Endothelial cell (in vitro differentiated cells): ENCODE measurements at regions not wholly inside any gene's neighbourhood (a gene's known extent, or its start where the extent isn't known, plus 50 kb on each side); places are given as distances from the start of the nearest gene placed in this dataset.
"Not testable (repeated sequence)": the region's sequence is repeated elsewhere in the genome, so short reads cannot be mapped to it uniquely, and the experiment has no call there.

Experiments
- DNase-seq: peaks from one replicate; pipeline ENCODE4 v3.0.0; 2021; ENCODE audit warnings: low spot score
- H3K27ac Mint-ChIP-seq: one replicate; pipeline ENCODE4 v1.8.0; 2021; ENCODE audit warnings: mixed read lengths, inconsistent platforms; ENCODE audit not compliant: unreplicated experiment
- H3K27me3 Mint-ChIP-seq: one replicate; pipeline ENCODE4 v1.8.0; 2021; ENCODE audit warnings: mild to moderate bottlenecking, moderate library complexity, mixed read lengths, inconsistent platforms; ENCODE audit not compliant: unreplicated experiment
- H3K36me3 Mint-ChIP-seq: one replicate; pipeline ENCODE4 v1.8.0; 2021; ENCODE audit warnings: mild to moderate bottlenecking, low read depth, mixed read lengths, inconsistent platforms; ENCODE audit not compliant: unreplicated experiment
- H3K4me1 Mint-ChIP-seq: one replicate; pipeline ENCODE4 v1.8.0; 2021; ENCODE audit warnings: mild to moderate bottlenecking, mixed read lengths, inconsistent platforms; ENCODE audit not compliant: unreplicated experiment
- H3K4me3 Mint-ChIP-seq: one replicate; pipeline ENCODE4 v1.8.0; 2021; ENCODE audit warnings: mild to moderate bottlenecking, mixed read lengths, inconsistent platforms; ENCODE audit not compliant: unreplicated experiment
- H3K9me3 Mint-ChIP-seq: one replicate; pipeline ENCODE4 v1.8.0; 2021; ENCODE audit warnings: mixed read lengths, inconsistent platforms; ENCODE audit not compliant: unreplicated experiment
- CTCF ChIP-seq: fragments of 200-600 bp; sonication (generic); IDR thresholded peaks from one replicate; pipeline ENCODE4 v1.5.0; 2021; ENCODE audit warnings: antibody characterized with exemption; ENCODE audit not compliant: unreplicated experiment

DNA sequence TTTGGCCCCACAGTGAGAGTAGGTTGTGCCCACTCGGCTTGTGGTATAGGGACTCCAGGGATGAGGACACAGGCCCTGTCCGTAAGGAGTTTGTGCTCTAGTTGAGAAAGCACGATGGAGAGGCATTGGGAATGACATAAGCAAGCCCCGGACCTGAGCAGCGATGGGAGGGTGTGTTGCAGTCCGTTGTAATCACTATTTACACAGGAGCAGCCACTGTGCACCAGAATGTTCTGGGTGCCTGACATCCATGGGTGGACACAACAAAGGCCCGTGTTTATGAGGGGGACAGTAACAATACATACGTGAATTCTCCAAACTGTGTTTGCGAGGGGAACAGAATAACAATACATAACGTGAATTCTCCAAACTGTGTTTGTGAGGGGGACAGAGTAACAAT lies 86.8 kb downstream of the NPIPB11 start:
- TF ChIP-seq CTCF, result no peak
- H3K36me3 Mint-ChIP-seq, result no peaks in the 10 kb centered on the region
- no peak for DNase-seq

GRCh38 chr16:29318561-29318968 lies 87.9 kb downstream of the NPIPB11 start:
- H3K9me3 Mint-ChIP-seq, H3K27ac Mint-ChIP-seq, H3K36me3 Mint-ChIP-seq, H3K27me3 Mint-ChIP-seq, H3K4me3 Mint-ChIP-seq, DNase-seq: not testable (repeated sequence)
- H3K4me1 Mint-ChIP-seq, result peaks cover 16% of the 10 kb centered on the region

More for the DNA sequence above, 86.8 kb downstream of the NPIPB11 start:
- peaks cover 16% of the 10 kb centered on the region for H3K4me1 Mint-ChIP-seq
- H3K9me3 Mint-ChIP-seq, result no peaks in the 10 kb centered on the region
- H3K4me3 Mint-ChIP-seq, result no peak overlapping the region
- H3K27ac Mint-ChIP-seq, result no peak overlapping the region
- H3K27me3 Mint-ChIP-seq, result peaks cover 2% of the 10 kb centered on the region

- Mint-ChIP-seq H3K27ac (no peak overlapping the region), H3K27me3 (peaks cover 7% of the 10 kb centered on the region), H3K36me3 (no peaks in the 10 kb centered on the region), H3K4me1 (peaks cover 16% of the 10 kb centered on the region), H3K4me3 (no peak overlapping the region), H3K9me3 (no peaks in the 10 kb centered on the region)
- DNase-seq, result no peak
- TF ChIP-seq CTCF, result no peak
These were observed 88.5 kb downstream of the NPIPB11 start for GRCh38 chr16:29318037-29318436.

- no peak overlapping the region for H3K4me3 Mint-ChIP-seq
- DNase-seq, result no peak
- H3K27ac Mint-ChIP-seq, result no peak overlapping the region
- H3K27me3 Mint-ChIP-seq, result peaks cover 7% of the 10 kb centered on the region
- peaks cover 16% of the 10 kb centered on the region for H3K4me1 Mint-ChIP-seq
- TF ChIP-seq CTCF, result no peak
- H3K9me3 Mint-ChIP-seq, result no peaks in the 10 kb centered on the region
- H3K36me3 Mint-ChIP-seq, result no peaks in the 10 kb centered on the region
These were observed 89.2 kb downstream of the NPIPB11 start for GRCh38 chr16:29317269-29317668.

GRCh38 chr16:29316761-29317183 lies 89.7 kb downstream of the NPIPB11 start:
- no peak for DNase-seq
- H3K36me3 Mint-ChIP-seq, result no peaks in the 10 kb centered on the region
- H3K4me1 Mint-ChIP-seq, result peaks cover 13% of the 10 kb centered on the region
- H3K9me3 Mint-ChIP-seq, result no peaks in the 10 kb centered on the region
- H3K27ac Mint-ChIP-seq, result no peak overlapping the region
- no peak overlapping the region for H3K4me3 Mint-ChIP-seq
- H3K27me3 Mint-ChIP-seq, result peaks cover 7% of the 10 kb centered on the region
- TF ChIP-seq CTCF, result no peak
